Mesendoderm (in vitro differentiated cells): ENCODE measurements at regions not wholly inside any gene's neighbourhood (a gene's known extent, or its start where the extent isn't known, plus 50 kb on each side); places are given as distances from the start of the nearest gene placed in this dataset.
A peak's percentile ranks its signal among the peaks of the same experiment; 100 is the strongest.
"Not testable (repeated sequence)": the region's sequence is repeated elsewhere in the genome, so short reads cannot be mapped to it uniquely, and the experiment has no call there.

Source experiments
- DNase-seq: peaks from one replicate; pipeline ENCODE4 v3.0.0; 2013
- H2AK5ac ChIP-seq: 2 replicates; pipeline ENCODE4 v1.6.1; 2013; ENCODE audit warnings: low read length, inconsistent platforms
- H2BK120ac ChIP-seq: 2 replicates; pipeline ENCODE4 v1.6.1; 2013; ENCODE audit warnings: low read depth, mild to moderate bottlenecking, low read length, moderate library complexity, mixed read lengths
- H2BK15ac ChIP-seq: replicated peaks from 2 replicates; pipeline ENCODE4 v1.6.1; 2013; ENCODE audit warnings: low read depth, mild to moderate bottlenecking, moderate library complexity
- H2BK5ac ChIP-seq: 2 replicates; pipeline ENCODE4 v1.6.1; 2013; ENCODE audit warnings: low read length, inconsistent platforms
- H3K18ac ChIP-seq: 2 replicates; pipeline ENCODE4 v1.6.1; 2013; ENCODE audit warnings: mild to moderate bottlenecking, low read length, mixed read lengths
- H3K23ac ChIP-seq: one replicate; pipeline ENCODE4 v1.6.1; 2013; ENCODE audit warnings: low read length
- H3K27ac ChIP-seq: 2 replicates; pipeline ENCODE4 v1.5.1; 2013; ENCODE audit warnings: low read depth, mild to moderate bottlenecking, inconsistent platforms, low read length, moderate library complexity
- H3K27me3 ChIP-seq: 2 replicates; pipeline ENCODE4 v1.6.1; 2013; ENCODE audit warnings: low read length, control low read depth, mild to moderate bottlenecking, inconsistent platforms; ENCODE audit not compliant: insufficient read depth, poor library complexity
- H3K36me3 ChIP-seq: 2 replicates; pipeline ENCODE4 v1.6.1; 2013; ENCODE audit warnings: low read length, inconsistent platforms; ENCODE audit not compliant: control insufficient read depth, insufficient read depth
- H3K4ac ChIP-seq: one replicate; pipeline ENCODE4 v1.6.1; 2013; ENCODE audit warnings: low read depth, mild to moderate bottlenecking, low read length, moderate library complexity
- H3K4me1 ChIP-seq: 2 replicates; pipeline ENCODE4 v1.6.1; 2013; ENCODE audit warnings: low read depth, low read length, inconsistent platforms; ENCODE audit not compliant: control insufficient read depth
- H3K4me2 ChIP-seq: 2 replicates; pipeline ENCODE4 v1.6.1; 2013; ENCODE audit warnings: low read length
- H3K4me3 ChIP-seq: 2 replicates; pipeline ENCODE4 v1.5.1; 2013; ENCODE audit warnings: mild to moderate bottlenecking, low read length
- H3K56ac ChIP-seq: one replicate; pipeline ENCODE4 v1.6.1; 2013; ENCODE audit warnings: low read length
- H3K79me1 ChIP-seq: 2 replicates; pipeline ENCODE4 v1.6.1; 2013; ENCODE audit warnings: low read length, inconsistent platforms
- H3K79me2 ChIP-seq: 2 replicates; pipeline ENCODE4 v1.6.1; 2013; ENCODE audit warnings: mild to moderate bottlenecking, low read length; ENCODE audit not compliant: control insufficient read depth, insufficient read depth
- H3K9ac ChIP-seq: 2 replicates; pipeline ENCODE4 v1.6.1; 2013; ENCODE audit warnings: low read length, inconsistent platforms
- H4K5ac ChIP-seq: one replicate; pipeline ENCODE4 v1.6.1; 2013; ENCODE audit warnings: low read length
- H4K8ac ChIP-seq: one replicate; pipeline ENCODE4 v1.6.1; 2013; ENCODE audit warnings: low read depth, mild to moderate bottlenecking, control low read depth, low read length, moderate library complexity
- WGBS: extraction: QIAGEN DNeasy Blood & Tissue Kit; methylation state at CpG from one replicate; pipeline ENCODE4 v1.1.7; 2013; ENCODE audit warnings: low lambda C conversion rate, missing lambda C conversion rate; ENCODE audit not compliant: insufficient coverage; ENCODE audit errors: extremely low coverage; 5-methylcytosine and 5-hydroxymethylcytosine counted together

DNA sequence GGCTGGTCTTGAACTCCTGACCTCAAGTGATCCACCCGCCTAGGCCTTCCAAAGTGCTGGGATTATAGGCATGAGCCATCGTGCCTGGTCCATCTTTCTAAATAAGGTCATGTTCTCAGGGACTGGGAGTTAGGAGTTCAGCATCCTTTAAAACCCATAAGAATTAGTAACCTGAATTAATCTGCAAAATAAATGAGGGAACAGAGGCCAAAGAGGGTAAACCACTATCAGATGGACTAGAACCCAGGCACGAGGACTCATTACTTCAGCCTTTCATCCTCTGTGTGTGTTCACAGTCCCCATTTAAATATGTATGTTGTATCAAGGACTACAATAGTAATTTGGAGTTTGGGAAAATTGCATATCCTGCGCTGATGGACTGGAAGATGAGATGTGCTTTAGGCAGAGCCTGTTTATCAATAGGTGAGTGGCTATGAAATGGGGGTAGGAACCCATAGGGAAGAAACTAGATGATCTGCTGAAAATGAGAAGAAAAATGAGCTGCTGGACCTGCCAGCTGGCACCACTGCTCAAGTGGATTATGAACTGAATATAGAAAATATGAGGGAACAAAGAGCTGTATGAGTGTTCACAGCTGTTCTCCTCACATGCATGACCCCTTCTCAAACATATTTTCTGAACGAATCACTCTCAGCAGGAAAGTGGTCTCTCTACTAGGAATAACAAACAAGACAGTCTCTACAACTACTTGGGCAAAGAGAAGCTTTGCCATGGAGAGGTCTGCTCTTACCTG is 62.0 kb upstream of the ENPEP start:
- H3K23ac ChIP-seq, H3K4ac ChIP-seq, H3K79me1 ChIP-seq, H2BK15ac ChIP-seq, H2AK5ac ChIP-seq, H3K18ac ChIP-seq, H2BK5ac ChIP-seq, H2BK120ac ChIP-seq, H3K56ac ChIP-seq, H3K4me2 ChIP-seq, H3K27ac ChIP-seq, H4K8ac ChIP-seq, H3K27me3 ChIP-seq, H3K36me3 ChIP-seq, H3K4me3 ChIP-seq, H4K5ac ChIP-seq, H3K79me2 ChIP-seq, H3K4me1 ChIP-seq, H3K9ac ChIP-seq: not testable (repeated sequence)
- DNase-seq = peak; percentile 14
- WGBS = no CpG with 5 or more reads among the region's 5 CpGs

DNA sequence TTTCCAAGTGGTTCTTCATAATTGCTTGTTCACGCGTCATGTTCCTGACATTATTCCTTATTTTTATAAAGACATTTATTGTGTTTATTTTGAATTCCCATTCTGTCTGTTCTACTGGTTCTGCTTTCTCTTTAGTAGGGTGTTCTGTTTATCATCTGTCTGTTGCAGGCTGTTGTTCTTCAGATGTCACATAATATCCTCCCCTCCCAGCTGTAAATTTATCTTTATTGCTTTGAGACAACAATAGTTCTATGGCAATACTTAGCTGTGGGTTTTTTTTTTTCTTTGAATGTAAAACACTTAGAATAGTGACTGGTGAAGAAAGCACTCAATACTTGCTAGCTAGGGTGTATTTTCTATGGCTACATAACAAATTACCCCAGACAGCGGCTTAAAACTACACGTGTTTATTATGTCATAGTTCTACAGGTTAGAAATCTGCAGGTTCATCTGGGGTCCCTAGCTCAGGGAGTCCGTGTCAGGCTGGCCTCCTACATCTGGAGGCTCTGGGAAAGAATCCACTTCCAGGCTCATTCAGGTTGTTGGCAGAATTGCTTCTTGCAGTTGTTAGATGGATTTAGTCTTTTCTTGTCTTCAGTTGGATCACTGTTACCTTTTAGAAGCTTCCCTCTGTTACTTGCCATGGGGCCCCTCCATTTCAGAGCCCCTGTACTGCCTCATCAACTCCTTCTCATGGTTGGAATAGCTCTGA is 63.4 kb upstream of the ENPEP start:
- H2AK5ac ChIP-seq = no peak overlapping the region
- H3K36me3 ChIP-seq = no peaks in the 10 kb centered on the region
- no peaks in the 10 kb centered on the region for H3K79me2 ChIP-seq
- H3K27ac ChIP-seq = no peak overlapping the region
- no peak overlapping the region for H2BK5ac ChIP-seq
- DNase-seq = peak; percentile 12
- no peak overlapping the region for H4K5ac ChIP-seq
- peak overlapping the region; percentile 6 for H2BK120ac ChIP-seq
- no peak overlapping the region for H3K56ac ChIP-seq
- H3K4ac ChIP-seq = peak overlapping the region; percentile 36
- H4K8ac ChIP-seq = no peak overlapping the region
- H3K18ac ChIP-seq = peak overlapping the region; percentile 89
- peak overlapping the region; percentile 74 for H2BK15ac ChIP-seq
- H3K4me1 ChIP-seq = peaks cover 7% of the 10 kb centered on the region
- WGBS = no CpG with 5 or more reads among the region's 5 CpGs
- H3K27me3 ChIP-seq = peaks cover 4% of the 10 kb centered on the region
- H3K4me3 ChIP-seq = no peak overlapping the region
- no peaks in the 10 kb centered on the region for H3K79me1 ChIP-seq
- no peak overlapping the region for H3K9ac ChIP-seq
- no peak overlapping the region for H3K4me2 ChIP-seq
- H3K23ac ChIP-seq = no peak overlapping the region

DNA sequence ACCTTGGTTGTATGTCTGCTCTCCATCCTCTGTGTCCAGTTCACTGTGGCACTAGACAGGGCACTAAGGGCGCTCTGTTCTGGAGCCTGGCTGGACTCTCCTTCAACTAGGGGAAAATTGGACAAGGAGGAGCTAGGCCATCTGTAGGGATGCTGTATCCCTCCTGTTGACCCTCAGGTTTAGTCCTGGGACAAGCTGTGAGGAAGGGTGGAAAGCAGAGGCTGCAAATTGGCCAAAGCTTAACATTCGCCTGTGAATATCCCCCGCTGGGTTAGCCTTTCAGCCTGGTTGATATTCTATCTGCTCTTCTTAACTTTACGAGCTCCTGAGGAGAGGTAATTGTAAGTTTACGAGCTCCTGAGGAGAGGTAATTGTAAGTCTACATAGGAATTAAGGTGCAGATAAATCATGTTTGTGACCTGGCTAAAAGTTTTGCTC is 64.4 kb upstream of the ENPEP start:
- DNase-seq = peak; percentile 96
- H3K18ac ChIP-seq = peak overlapping the region; percentile 17

GRCh38 chr4:110410853-110411573 is 64.9 kb upstream of the ENPEP start:
- not testable (repeated sequence) for H3K36me3 ChIP-seq, H3K4me3 ChIP-seq, H2BK120ac ChIP-seq, H3K79me2 ChIP-seq, H3K27me3 ChIP-seq, DNase-seq, H2BK15ac ChIP-seq, H4K5ac ChIP-seq, H3K23ac ChIP-seq, H3K79me1 ChIP-seq, H3K4me1 ChIP-seq
- peak overlapping the region; percentile 17 for H3K18ac ChIP-seq
- peak overlapping the region; percentile 89 for H3K56ac ChIP-seq
- H3K4me2 ChIP-seq = peak overlapping the region; percentile 95
- H3K27ac ChIP-seq = peak overlapping the region; percentile 79
- H4K8ac ChIP-seq = peak overlapping the region; percentile 87
- WGBS = no CpG with 5 or more reads among the region's 35 CpGs
- H2AK5ac ChIP-seq = peak overlapping the region; percentile 97
- peak overlapping the region; percentile 96 for H2BK5ac ChIP-seq
- H3K9ac ChIP-seq = peak overlapping the region; percentile 58
- H3K4ac ChIP-seq = peak overlapping the region; percentile 41

More for the DNA sequence above, 64.4 kb upstream of the ENPEP start:
- Histone ChIP-seq H3K4me1 (peaks cover 7% of the 10 kb centered on the region), H3K56ac (peak overlapping the region; percentile 89), H3K36me3 (no peaks in the 10 kb centered on the region), H3K23ac (no peak overlapping the region), H2BK5ac (peak overlapping the region; percentile 96), H3K27ac (peak overlapping the region; percentile 79), H2BK15ac (no peak overlapping the region), H3K4ac (peak overlapping the region; percentile 41), H2AK5ac (peak overlapping the region; percentile 97), H4K5ac (no peak overlapping the region), H3K4me3 (no peak overlapping the region), H3K9ac (peak overlapping the region; percentile 58), H3K4me2 (peak overlapping the region; percentile 95), H3K27me3 (peaks cover 4% of the 10 kb centered on the region), H4K8ac (peak overlapping the region; percentile 87), H2BK120ac (no peak overlapping the region), H3K79me2 (no peaks in the 10 kb centered on the region), H3K79me1 (no peaks in the 10 kb centered on the region)
- no CpG with 5 or more reads among the region's 5 CpGs for WGBS

GRCh38 chr4:110400086-110400485 is 75.9 kb upstream of the ENPEP start:
- H3K36me3 ChIP-seq = no peaks in the 10 kb centered on the region
- H2AK5ac ChIP-seq = no peak overlapping the region
- H2BK15ac ChIP-seq = no peak overlapping the region
- no peak overlapping the region for H3K4me3 ChIP-seq
- no peak overlapping the region for H3K9ac ChIP-seq
- no peak overlapping the region for H4K5ac ChIP-seq
- H3K4ac ChIP-seq = no peak overlapping the region
- H3K4me2 ChIP-seq = no peak overlapping the region
- no peaks in the 10 kb centered on the region for H3K79me2 ChIP-seq
- DNase-seq = no peak
- H2BK120ac ChIP-seq = no peak overlapping the region
- no peak overlapping the region for H3K18ac ChIP-seq
- H3K27ac ChIP-seq = no peak overlapping the region
- H3K23ac ChIP-seq = no peak overlapping the region
- no peak overlapping the region for H3K56ac ChIP-seq
- no CpG with 5 or more reads among the region's 7 CpGs for WGBS
- no peak overlapping the region for H2BK5ac ChIP-seq
- H3K79me1 ChIP-seq = no peaks in the 10 kb centered on the region
- no peaks in the 10 kb centered on the region for H3K4me1 ChIP-seq
- no peak overlapping the region for H4K8ac ChIP-seq
- no peaks in the 10 kb centered on the region for H3K27me3 ChIP-seq
